ENCODE measurements at regions not wholly inside any gene's neighbourhood (a gene's known extent, or its start where the extent isn't known, plus 50 kb on each side); places are given as distances from the start of the nearest gene placed in this dataset.

DNA sequence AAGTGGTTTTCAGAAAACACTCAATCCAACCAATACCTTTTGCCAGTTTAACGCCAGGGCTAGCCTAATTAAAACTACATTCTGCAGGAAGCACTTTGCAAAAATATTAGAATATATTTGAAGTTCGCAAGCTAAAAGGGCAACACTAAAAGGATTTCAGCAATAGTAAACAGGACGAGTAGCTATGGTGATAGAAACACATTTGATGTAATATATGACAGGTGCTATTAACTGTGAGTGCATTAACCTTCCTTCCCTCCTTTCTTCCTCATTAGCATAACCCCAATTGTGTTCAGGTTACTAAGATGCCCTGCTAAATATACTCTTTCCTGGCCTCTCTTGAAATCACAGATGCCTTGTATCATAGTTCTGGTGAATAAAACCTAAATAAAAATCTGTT, 85.6 kb upstream of the TMCC3 start (continued):
- no peak for TF ChIP-seq ZBTB33 (IDR thresholded peaks at IDR 0.05; ENCODE audit: extremely low read depth, insufficient replicate concordance, low read length)
- TF ChIP-seq, protein P1, sequence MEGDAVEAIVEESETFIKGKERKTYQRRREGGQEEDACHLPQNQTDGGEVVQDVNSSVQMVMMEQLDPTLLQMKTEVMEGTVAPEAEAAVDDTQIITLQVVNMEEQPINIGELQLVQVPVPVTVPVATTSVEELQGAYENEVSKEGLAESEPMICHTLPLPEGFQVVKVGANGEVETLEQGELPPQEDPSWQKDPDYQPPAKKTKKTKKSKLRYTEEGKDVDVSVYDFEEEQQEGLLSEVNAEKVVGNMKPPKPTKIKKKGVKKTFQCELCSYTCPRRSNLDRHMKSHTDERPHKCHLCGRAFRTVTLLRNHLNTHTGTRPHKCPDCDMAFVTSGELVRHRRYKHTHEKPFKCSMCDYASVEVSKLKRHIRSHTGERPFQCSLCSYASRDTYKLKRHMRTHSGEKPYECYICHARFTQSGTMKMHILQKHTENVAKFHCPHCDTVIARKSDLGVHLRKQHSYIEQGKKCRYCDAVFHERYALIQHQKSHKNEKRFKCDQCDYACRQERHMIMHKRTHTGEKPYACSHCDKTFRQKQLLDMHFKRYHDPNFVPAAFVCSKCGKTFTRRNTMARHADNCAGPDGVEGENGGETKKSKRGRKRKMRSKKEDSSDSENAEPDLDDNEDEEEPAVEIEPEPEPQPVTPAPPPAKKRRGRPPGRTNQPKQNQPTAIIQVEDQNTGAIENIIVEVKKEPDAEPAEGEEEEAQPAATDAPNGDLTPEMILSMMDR (IDR thresholded peaks at IDR 0.05 in 2 of 3, conservative IDR thresholded peaks at IDR 0.05 in 1 of 3; ENCODE audit: borderline replicate concordance in 1 of 3, insufficient read depth in 1 of 3, low read depth in 2 of 3, low read length in 2 of 3): no peak

- POLR2A ChIA-PET: no interaction called here
- TF ChIP-seq, protein P1 (IDR thresholded peaks at IDR 0.05 in 2 of 3, conservative IDR thresholded peaks at IDR 0.05 in 1 of 3; ENCODE audit: borderline replicate concordance in 1 of 3, insufficient read depth in 1 of 3, low read depth in 2 of 3, low read length in 2 of 3): no peak
- TF ChIP-seq MAX (IDR thresholded peaks at IDR 0.05): no peak
- TF ChIP-seq POLR2AphosphoS5 (IDR thresholded peaks at IDR 0.05; ENCODE audit: low read depth, low read length): no peak
- no peak for TF ChIP-seq ATF3 (IDR thresholded peaks at IDR 0.05)
- no peak for TF ChIP-seq POLR2A (IDR thresholded peaks at IDR 0.05; ENCODE audit: borderline replicate concordance, extremely low read depth, insufficient read depth, insufficient read length)
- TF ChIP-seq YY1 (IDR thresholded peaks at IDR 0.05; ENCODE audit: extremely low read depth, insufficient replicate concordance, low read depth, low read length): no peak
- no peak for TF ChIP-seq CEBPB (IDR thresholded peaks at IDR 0.05; ENCODE audit: low read depth)
- no peak for TF ChIP-seq TCF7L2 (IDR thresholded peaks at IDR 0.05; ENCODE audit: borderline replicate concordance, extremely low read depth, insufficient read depth, insufficient read length)
- no peak for TF ChIP-seq ZBTB33 (IDR thresholded peaks at IDR 0.05; ENCODE audit: extremely low read depth, insufficient replicate concordance, low read length)
- no peak for TF ChIP-seq ZNF274 (IDR thresholded peaks at IDR 0.05; ENCODE audit: low read depth, low read length)
- TF ChIP-seq FOSL1 (IDR thresholded peaks at IDR 0.05; ENCODE audit: low read depth): no peak
Measured at GRCh38 chr12:94733727-94734126, 83.4 kb upstream of the TMCC3 start.

More at GRCh38 chr12:94733727-94734126, 83.4 kb upstream of the TMCC3 start:
- BruUV-seq (replicated peaks): no TSS peak
- ATAC-seq (no peak), DNase-seq (ENCODE audit: low read depth, low spot score) (no peak)
- no peaks in the 10 kb centered on the region for H3K9me2 ChIP-seq (ENCODE audit: insufficient read depth)
- intact Hi-C loops (cut with micrococcal nuclease): no loop called here
- H3K9me3 ChIP-seq (ENCODE audit: control insufficient read depth in 1 of 2, insufficient read depth in 1 of 2, low read depth in 1 of 2, low read length in 2 of 2): no peaks in the 10 kb centered on the region
- no peak overlapping the region for H3K4me2 ChIP-seq (ENCODE audit: low read length)
- H4K20me1 ChIP-seq (ENCODE audit: insufficient read depth): no peaks in the 10 kb centered on the region
- H3K79me2 ChIP-seq (ENCODE audit: insufficient read depth, low read length): no peaks in the 10 kb centered on the region
- H3K36me3 ChIP-seq (ENCODE audit: control insufficient read depth in 1 of 2, insufficient read depth in 2 of 2, low read length in 2 of 2): no peaks in the 10 kb centered on the region
- no peak overlapping the region for H3K27ac ChIP-seq (ENCODE audit: low read depth, low read length)
- ChIA-PET CTCF (no interaction called here), RAD21 (ENCODE audit: low non-redundant PET in 1 of 2, low total read pairs in 2 of 2, uncharacterized antibody in 2 of 2, unreplicated experiment in 2 of 2) (no interaction called here)
- no peak overlapping the region for H3K9ac ChIP-seq (ENCODE audit: low read length)
- no peaks in the 10 kb centered on the region for H3K27me3 ChIP-seq (ENCODE audit: insufficient read depth, low read length)
- H3K4me3 ChIP-seq (replicated peaks in 1 of 2; ENCODE audit: low read depth in 1 of 2, low read length in 2 of 2): no peak overlapping the region
- peaks cover 0 to 5% of the 10 kb centered on the region in 2 experiments; a peak in 1 of 4 replicates for H3K4me1 ChIP-seq (ENCODE audit: control insufficient read depth in 1 of 2, insufficient read depth in 2 of 2, low read length in 2 of 2)
- no peak overlapping the region for H2AFZ ChIP-seq (ENCODE audit: low read depth, low read length, poor library complexity, severe bottlenecking)

Measured in HCT116 (cell line).